Left hindlimb (tissue), 1 donor: ENCODE measurements at regions not wholly inside any gene's neighbourhood (a gene's known extent, or its start where the extent isn't known, plus 50 kb on each side); places are given as distances from the start of the nearest gene placed in this dataset.

ENCODE experiments used
- DNase-seq: peaks from one replicate; pipeline ENCODE4 v3.0.0-alpha.2; 2018

DNA sequence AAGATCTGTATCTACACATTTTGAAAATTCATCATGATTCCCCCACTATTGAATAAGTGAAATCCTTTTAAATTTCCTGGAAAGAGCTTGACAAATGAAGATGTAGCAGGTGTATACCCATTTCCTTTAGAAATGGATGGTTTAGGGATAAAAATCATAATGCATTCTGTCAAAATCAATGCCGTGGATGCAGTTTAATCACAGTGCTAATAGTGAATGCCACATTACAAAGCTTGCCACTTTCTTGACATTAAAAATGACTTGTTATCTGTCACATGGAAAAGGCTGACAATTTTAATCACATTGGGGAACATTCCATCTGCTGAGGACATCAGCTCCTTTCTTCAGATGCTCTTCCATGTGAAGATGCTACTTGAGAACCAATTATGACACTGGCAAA is 229.6 kb downstream of the GPAM start:
- DNase-seq, result no peak

- DNase-seq, result no peak
Observed at GRCh38 chr10:111954386-111954785, 229.2 kb downstream of the GPAM start.

DNA sequence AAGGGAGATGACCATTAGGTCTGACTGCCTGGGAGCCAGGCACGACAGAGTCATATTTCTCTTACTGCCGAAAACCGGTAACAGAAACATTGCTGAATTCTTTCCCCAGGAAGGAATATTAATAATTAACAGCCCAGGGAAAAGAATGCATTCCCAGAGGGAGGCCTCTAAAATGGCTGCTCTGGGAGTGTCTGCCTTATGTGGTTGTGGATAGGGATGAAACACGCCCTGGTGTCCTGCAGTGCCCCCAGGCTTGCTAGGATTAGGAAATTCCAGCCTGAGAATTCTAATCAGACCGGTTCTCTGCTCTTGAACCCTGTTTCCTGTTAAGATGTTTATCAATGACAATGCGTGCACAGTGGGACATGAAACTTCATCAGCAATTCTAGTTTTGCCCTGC is 226.7 kb downstream of the GPAM start:
- DNase-seq, result no peak

GRCh38 chr10:111962951-111963350 is 220.6 kb downstream of the GPAM start:
- no peak for DNase-seq

DNA sequence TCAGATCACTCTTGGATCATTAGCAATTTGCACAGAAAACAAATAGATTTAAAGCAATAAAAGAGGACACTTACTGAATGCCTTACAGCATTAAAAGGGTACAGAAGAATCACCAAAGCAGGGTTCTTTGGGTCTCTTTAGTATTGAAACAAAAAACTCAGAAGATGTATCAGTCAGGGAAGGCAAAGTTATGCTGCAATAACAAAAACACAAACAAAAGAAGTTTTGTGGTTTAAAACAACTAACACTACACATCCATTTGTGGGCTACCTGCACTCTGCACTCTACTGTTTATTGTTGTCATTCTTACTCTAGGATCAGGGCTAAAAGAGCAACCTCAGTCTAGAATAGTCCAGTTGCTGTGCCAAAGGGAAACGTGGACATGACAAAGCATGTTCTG is 216.4 kb downstream of the GPAM start:
- no peak for DNase-seq

DNA sequence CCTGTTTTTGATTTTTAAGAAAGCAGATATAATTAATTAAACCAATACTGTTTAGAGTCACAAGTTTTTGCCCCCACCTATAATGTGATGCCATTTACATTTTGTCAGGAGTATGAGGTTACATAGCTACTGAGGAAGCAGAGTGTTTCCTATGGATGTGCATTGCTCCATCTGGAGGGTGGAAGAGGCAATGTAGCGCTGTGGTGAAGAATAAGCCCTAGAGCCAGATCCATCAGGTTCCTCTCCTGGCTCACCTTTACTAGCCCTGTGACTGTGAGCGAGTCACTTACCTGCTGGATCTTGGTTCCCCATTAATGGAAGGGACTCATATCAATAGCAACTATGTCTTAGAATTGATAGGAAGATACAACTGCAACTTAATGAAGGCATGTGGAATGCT is 216.0 kb downstream of the GPAM start:
- no peak for DNase-seq

- DNase-seq, result no peak
Observed at GRCh38 chr10:111968647-111969046, 214.9 kb downstream of the GPAM start.

- DNase-seq, result no peak
Observed at GRCh38 chr10:111970111-111970510, 213.5 kb downstream of the GPAM start.

DNA sequence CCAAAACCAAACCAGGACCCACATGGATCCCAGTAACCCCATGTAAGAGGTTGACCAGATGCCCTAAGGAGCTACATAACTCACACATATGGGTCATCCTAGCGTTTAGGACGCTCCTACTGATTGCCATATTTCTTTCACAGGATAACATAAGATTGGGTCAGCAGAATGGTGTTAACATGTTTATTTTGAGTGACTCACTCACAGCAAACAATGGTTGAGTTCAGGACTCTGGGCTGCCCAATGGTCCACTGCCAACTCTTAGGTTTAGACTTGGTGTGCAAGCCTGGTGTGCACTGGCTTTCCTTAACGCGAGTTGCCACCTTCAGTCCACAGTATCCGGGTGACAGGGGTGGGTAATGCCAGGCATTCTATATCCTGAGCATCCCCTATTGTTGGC is 211.5 kb downstream of the GPAM start:
- DNase-seq, result no peak

DNA sequence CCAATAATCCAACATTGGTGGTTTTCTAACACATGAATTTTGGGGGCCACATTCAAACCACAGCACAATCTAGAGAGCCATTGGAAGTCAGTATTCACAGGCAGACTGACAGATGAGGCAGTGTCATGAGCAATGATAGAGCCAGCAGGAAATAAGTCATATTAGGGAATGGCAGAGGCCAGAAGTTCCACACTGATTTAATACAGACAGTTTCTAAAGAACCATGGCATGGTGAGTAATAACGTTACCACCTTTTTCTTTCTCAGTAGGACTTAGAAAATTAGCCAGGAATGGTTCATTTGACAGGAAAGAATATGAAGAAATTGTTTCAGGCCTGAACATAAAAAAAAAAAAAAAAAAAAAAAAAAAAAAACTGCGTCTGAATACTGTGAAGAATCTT is 210.3 kb downstream of the GPAM start:
- DNase-seq, result no peak

- no peak for DNase-seq
Observed at GRCh38 chr10:111973826-111974225, 209.7 kb downstream of the GPAM start.

GRCh38 chr10:111974325-111974724 is 209.2 kb downstream of the GPAM start:
- no peak for DNase-seq

GRCh38 chr10:111976557-111976956 is 207.0 kb downstream of the GPAM start:
- no peak for DNase-seq

- no peak for DNase-seq
Observed at GRCh38 chr10:111984057-111984456, 199.5 kb downstream of the GPAM start.

GRCh38 chr10:111986079-111986478 is 197.5 kb downstream of the GPAM start:
- no peak for DNase-seq

DNA sequence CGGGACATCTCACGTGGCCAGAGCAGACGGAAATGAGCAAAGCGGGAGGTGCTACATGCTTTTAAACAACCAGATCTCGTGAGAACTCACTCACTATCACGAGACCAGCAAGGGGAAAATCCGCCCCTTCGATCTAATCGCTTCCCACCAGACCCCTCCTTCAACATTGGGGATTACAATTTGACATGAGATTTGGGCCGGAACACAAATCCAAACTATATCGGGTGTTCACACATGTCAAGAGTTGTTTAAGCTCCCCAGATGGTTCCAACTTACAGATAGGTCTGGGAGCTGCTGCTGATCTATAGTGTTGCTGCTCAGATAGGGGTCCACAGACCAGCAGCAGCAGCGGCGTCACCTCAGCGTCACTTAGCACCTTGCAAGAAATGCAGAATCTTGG is 194.9 kb downstream of the GPAM start:
- DNase-seq, result no peak

DNA sequence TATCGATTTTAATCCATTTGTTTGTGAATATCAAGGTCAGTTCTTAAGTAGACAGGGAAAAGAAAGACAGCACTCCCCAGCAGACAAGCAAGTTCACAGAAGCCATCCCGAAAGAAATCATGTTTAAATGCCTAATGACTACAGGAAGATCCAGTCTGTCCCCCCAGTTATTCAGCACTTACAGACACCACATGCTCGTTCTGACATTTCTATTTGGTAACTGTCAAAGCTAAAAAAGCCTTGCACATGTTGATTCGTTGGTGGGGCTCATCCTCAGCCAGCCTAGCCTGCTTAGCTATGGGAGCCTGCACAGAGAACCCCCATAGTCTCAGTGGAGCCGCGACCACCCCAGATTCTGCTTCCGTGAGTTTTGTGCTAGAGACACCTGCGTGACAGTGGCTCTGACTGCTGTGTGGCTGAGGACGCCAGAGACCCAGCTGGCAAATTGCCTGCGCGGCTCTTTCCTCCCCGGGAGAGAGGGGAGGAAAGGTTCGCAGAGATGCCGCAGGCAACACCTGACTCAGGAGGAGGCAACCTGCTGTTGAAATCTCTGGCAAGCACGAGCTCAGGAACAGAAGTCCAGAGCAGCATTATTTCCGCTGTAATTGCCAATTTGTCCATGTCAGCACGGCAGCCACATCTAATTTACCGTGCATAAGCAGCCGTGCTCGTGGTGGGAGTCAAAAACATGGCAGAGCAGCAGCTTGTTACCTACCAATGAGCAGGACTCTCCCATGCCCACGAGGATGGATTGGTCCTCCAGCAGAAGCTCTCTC is 194.2 kb downstream of the GPAM start:
- DNase-seq, result no peak

- DNase-seq, result no peak
Observed at GRCh38 chr10:111990734-111991133, 192.8 kb downstream of the GPAM start.

GRCh38 chr10:111993321-111993720 is 190.2 kb downstream of the GPAM start:
- DNase-seq, result no peak

GRCh38 chr10:111993872-111994426 is 189.6 kb downstream of the GPAM start:
- DNase-seq, result no peak

DNA sequence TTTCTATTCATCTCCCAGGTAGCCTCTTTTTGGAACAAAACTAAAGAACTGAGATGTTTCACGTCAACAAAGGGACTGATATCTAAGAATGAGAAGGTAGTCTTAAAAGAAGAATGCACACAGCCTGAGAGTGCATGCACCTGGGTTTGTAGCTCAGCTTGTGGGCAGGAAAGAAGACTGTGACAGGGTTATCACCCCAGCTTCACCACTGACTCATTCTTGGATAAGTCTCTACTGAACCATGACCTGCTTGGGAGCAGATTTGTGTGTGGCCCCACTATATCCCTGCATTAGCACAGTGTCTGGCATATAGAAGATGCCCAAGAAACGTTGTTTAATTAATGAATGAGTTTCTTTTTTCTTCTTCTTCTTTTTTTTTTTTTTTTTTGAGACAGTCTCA is 187.5 kb downstream of the GPAM start:
- no peak for DNase-seq

- DNase-seq, result no peak
Observed at GRCh38 chr10:111998728-111999127, 184.8 kb downstream of the GPAM start.

- no peak for DNase-seq
Observed at GRCh38 chr10:111999205-111999914, 184.2 kb downstream of the GPAM start.

DNA sequence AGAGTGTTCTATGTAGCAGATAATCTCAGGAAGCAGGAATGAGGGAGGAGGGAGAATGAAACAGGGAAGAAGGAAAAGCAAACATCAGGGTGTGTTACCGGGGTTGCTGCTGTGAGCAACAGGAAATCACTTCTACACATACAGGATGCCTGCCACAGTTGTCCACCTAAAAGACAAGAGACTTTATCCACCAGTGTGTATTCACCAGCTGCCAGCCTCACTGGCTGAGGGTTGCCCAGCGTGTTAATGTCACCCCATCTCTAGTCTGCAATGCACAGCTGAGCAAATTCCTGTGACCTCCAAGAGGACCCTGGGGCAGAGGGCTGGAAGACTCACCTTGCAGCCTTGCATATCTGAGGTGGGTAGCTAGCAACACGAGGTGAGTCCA is 183.7 kb downstream of the GPAM start:
- no peak for DNase-seq
